GM12892 (cell line): ENCODE measurements at regions not wholly inside any gene's neighbourhood (a gene's known extent, or its start where the extent isn't known, plus 50 kb on each side); places are given as distances from the start of the nearest gene placed in this dataset.

Source experiments
- POLR2A ChIP-seq: IDR thresholded peaks from 2 replicates; pipeline ENCODE4 v1.6.1; 2011; ENCODE audit warnings: low read depth, low read length, control low read depth
- POLR2AphosphoS5 ChIP-seq: IDR thresholded peaks from 2 replicates; pipeline ENCODE4 v1.6.1; 2011; ENCODE audit warnings: low read depth, low read length, control low read depth

GRCh38 chr14:71629250-71629649 is 303.0 kb upstream of the RGS6 start:
- no peak for TF ChIP-seq POLR2A
- TF ChIP-seq POLR2AphosphoS5, result no peak
